RWPE1 (cell line): ENCODE measurements at regions not wholly inside any gene's neighbourhood (a gene's known extent, or its start where the extent isn't known, plus 50 kb on each side); places are given as distances from the start of the nearest gene placed in this dataset.

Experiments
- CTCF ChIA-PET: fragments of 350-600 bp; sonication (Branson Sonifier 250); formaldehyde crosslinking; extraction: SDS; loops from one replicate; lab custom pipeline; 2021; lab: Yijun Ruan, JAX
- POLR2A ChIA-PET: fragments of 400-600 bp; formaldehyde crosslinking; extraction: SDS; loops from one replicate; lab custom pipeline; 2020; ENCODE audit warnings: antibody characterized with exemption; ENCODE audit not compliant: low non-redundant PET; lab: Yijun Ruan, JAX
- DNase-seq: peaks from one replicate; pipeline ENCODE4 v3.0.0; 2012; ENCODE audit warnings: low spot score
- H3K27ac ChIP-seq: fragments of 450-650 bp; 2 replicates; pipeline ENCODE4 v1.5.1; 2017
- CTCF ChIP-seq: fragments of 450-650 bp; conservative IDR thresholded peaks from 2 replicates; pipeline ENCODE4 v1.5.1; 2017; ENCODE audit warnings: low read depth, mild to moderate bottlenecking

- no peak for DNase-seq
- ChIA-PET POLR2A (no interaction called here), CTCF (no interaction called here)
- no peak overlapping the region for H3K27ac ChIP-seq
- no peak for TF ChIP-seq CTCF
These were observed 177.9 kb downstream of the WSCD1 start for GRCh38 chr17:6248061-6248460.

- TF ChIP-seq CTCF: no peak
- peak overlapping the region; percentile 71 for H3K27ac ChIP-seq
- ChIA-PET POLR2A (no interaction called here), CTCF (no interaction called here)
- DNase-seq: no peak
These were observed 175.4 kb downstream of the WSCD1 start for GRCh38 chr17:6245301-6246177.

- peak; percentile 57 for DNase-seq
- ChIA-PET POLR2A (no interaction called here), CTCF (interaction anchor here (0.6 kb wide), 1 partner anchor 46 kb away, joined by 3 read pairs; no protein-coding TSS in a partner anchor)
- peak overlapping the region; percentile 71 for H3K27ac ChIP-seq
- TF ChIP-seq CTCF: no peak
These were observed 174.6 kb downstream of the WSCD1 start for GRCh38 chr17:6244796-6245195.

GRCh38 chr17:6244253-6244652 lies 174.1 kb downstream of the WSCD1 start:
- ChIA-PET POLR2A (no interaction called here), CTCF (interaction anchor here (0.6 kb wide), 1 partner anchor 46 kb away, joined by 3 read pairs; no protein-coding TSS in a partner anchor)
- H3K27ac ChIP-seq: peak overlapping the region; percentile 71
- DNase-seq: no peak
- TF ChIP-seq CTCF: no peak

GRCh38 chr17:6243186-6243585 lies 173.0 kb downstream of the WSCD1 start:
- ChIA-PET CTCF (no interaction called here), POLR2A (no interaction called here)

GRCh38 chr17:6241996-6242395 lies 171.8 kb downstream of the WSCD1 start:
- DNase-seq: no peak
- CTCF ChIA-PET: no interaction called here
- POLR2A ChIA-PET: no interaction called here
- no peak overlapping the region for H3K27ac ChIP-seq
- TF ChIP-seq CTCF: no peak

More at GRCh38 chr17:6243186-6243585, 173.0 kb downstream of the WSCD1 start:
- no peak for DNase-seq
- no peak for TF ChIP-seq CTCF
- no peak overlapping the region for H3K27ac ChIP-seq
